Chondrocyte (in vitro differentiated cells): ENCODE measurements at regions not wholly inside any gene's neighbourhood (a gene's known extent, or its start where the extent isn't known, plus 50 kb on each side); places are given as distances from the start of the nearest gene placed in this dataset.

ENCODE experiments used
- DNase-seq: peaks from one replicate; pipeline ENCODE4 v3.0.0; 2021; ENCODE audit warnings: mixed read lengths, low spot score
- H3K27ac Mint-ChIP-seq: one replicate; pipeline ENCODE4 v1.8.0; 2021; ENCODE audit warnings: mild to moderate bottlenecking, moderate library complexity, mixed read lengths; ENCODE audit not compliant: unreplicated experiment
- H3K27me3 Mint-ChIP-seq: 2 replicates; pipeline ENCODE4 v1.8.0; 2021; ENCODE audit warnings: low read depth, mixed read lengths
- H3K36me3 Mint-ChIP-seq: 2 replicates; pipeline ENCODE4 v1.8.0; 2021; ENCODE audit warnings: low read depth, mixed read lengths
- H3K4me1 Mint-ChIP-seq: 2 replicates; pipeline ENCODE4 v1.8.0; 2021; ENCODE audit warnings: low read depth, mild to moderate bottlenecking, mixed read lengths
- H3K4me3 Mint-ChIP-seq: one replicate; pipeline ENCODE4 v1.8.0; 2021; ENCODE audit warnings: mild to moderate bottlenecking, moderate library complexity, mixed read lengths; ENCODE audit not compliant: unreplicated experiment
- H3K9me3 Mint-ChIP-seq: 2 replicates; pipeline ENCODE4 v1.8.0; 2021; ENCODE audit warnings: low read depth, mixed read lengths
- TF ChIP-seq, protein P1 (sequence below): fragments of 200-600 bp; sonication (generic); IDR thresholded peaks from 2 replicates; pipeline ENCODE4 v1.5.0; 2021; ENCODE audit warnings: antibody characterized with exemption, mild to moderate bottlenecking, moderate library complexity

DNA sequence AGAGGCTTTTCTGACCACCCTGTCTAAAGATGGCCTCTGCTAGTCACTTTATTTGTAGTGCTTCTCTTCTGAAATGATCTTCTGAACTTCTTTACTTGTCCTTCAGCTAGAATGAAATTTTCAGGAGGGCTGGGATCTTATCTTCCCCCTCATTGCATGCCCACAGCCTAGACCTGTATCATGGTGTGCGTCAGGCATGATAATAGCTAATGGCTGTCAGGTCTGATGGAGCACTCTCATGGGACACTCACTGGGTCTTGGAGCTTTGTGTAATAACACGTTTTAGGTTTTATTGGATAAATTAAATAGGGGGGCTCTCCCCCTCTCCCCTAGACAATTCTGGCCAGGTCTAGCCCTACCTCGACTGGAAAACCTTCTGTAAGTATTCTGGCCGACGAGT lies 97.1 kb upstream of the NRXN3 start:
- no peaks in the 10 kb centered on the region for H3K4me1 Mint-ChIP-seq
- no peak overlapping the region for H3K4me3 Mint-ChIP-seq
- TF ChIP-seq, protein P1, sequence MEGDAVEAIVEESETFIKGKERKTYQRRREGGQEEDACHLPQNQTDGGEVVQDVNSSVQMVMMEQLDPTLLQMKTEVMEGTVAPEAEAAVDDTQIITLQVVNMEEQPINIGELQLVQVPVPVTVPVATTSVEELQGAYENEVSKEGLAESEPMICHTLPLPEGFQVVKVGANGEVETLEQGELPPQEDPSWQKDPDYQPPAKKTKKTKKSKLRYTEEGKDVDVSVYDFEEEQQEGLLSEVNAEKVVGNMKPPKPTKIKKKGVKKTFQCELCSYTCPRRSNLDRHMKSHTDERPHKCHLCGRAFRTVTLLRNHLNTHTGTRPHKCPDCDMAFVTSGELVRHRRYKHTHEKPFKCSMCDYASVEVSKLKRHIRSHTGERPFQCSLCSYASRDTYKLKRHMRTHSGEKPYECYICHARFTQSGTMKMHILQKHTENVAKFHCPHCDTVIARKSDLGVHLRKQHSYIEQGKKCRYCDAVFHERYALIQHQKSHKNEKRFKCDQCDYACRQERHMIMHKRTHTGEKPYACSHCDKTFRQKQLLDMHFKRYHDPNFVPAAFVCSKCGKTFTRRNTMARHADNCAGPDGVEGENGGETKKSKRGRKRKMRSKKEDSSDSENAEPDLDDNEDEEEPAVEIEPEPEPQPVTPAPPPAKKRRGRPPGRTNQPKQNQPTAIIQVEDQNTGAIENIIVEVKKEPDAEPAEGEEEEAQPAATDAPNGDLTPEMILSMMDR: no peak
- no peaks in the 10 kb centered on the region for H3K36me3 Mint-ChIP-seq
- DNase-seq: no peak
- peaks cover 4% of the 10 kb centered on the region for H3K27me3 Mint-ChIP-seq
- no peak overlapping the region for H3K27ac Mint-ChIP-seq
- no peaks in the 10 kb centered on the region for H3K9me3 Mint-ChIP-seq

DNA sequence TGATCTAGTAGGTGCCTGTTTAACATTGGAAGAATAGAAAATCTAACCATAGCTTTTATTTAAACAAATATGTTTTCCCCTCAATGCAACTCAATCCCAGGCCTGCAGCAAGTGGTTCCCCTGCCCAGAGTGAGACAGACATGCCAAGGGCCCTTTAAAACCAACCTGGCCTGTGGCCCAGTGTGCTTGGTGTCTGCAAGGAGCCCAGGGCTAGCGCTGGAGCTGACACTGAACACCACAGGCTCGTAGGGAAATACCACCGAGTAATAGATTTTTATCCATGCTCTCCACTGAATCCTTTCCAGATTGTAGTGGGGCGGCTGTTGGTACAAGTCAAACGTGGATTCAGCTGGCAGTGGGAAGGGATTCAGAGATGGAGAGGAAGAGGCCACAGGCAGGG lies 95.6 kb upstream of the NRXN3 start:
- TF ChIP-seq, protein P1: no peak
- no peaks in the 10 kb centered on the region for H3K9me3 Mint-ChIP-seq

DNA sequence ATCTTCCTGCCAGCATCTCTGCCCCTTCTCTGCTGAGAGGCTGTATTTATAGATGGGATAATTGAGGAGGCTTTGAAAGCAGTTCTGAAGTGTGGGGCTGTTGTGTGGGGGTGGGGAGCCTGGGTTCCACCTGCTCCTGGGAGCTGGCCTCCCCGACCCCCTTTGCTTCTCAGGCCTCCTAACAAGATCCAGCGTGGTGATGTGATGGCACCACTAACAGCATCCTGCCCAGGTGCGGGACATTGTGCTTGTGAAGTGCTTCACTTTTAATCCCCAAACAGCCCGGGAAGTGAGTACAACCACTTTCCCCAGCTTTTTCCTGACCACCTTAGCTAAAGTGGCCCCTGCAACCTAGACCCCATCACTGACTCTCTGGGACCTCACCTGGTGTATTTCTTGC lies 95.1 kb upstream of the NRXN3 start:
- Mint-ChIP-seq H3K4me3 (no peak overlapping the region), H3K36me3 (no peaks in the 10 kb centered on the region), H3K4me1 (no peaks in the 10 kb centered on the region), H3K27me3 (peaks cover 4% of the 10 kb centered on the region), H3K9me3 (no peaks in the 10 kb centered on the region), H3K27ac (no peak overlapping the region)
- TF ChIP-seq, protein P1: no peak
- no peak for DNase-seq

More for the DNA sequence above, 95.6 kb upstream of the NRXN3 start:
- Mint-ChIP-seq H3K4me3 (no peak overlapping the region), H3K4me1 (no peaks in the 10 kb centered on the region), H3K27ac (no peak overlapping the region), H3K27me3 (peaks cover 4% of the 10 kb centered on the region), H3K36me3 (no peaks in the 10 kb centered on the region)
- no peak for DNase-seq

DNA sequence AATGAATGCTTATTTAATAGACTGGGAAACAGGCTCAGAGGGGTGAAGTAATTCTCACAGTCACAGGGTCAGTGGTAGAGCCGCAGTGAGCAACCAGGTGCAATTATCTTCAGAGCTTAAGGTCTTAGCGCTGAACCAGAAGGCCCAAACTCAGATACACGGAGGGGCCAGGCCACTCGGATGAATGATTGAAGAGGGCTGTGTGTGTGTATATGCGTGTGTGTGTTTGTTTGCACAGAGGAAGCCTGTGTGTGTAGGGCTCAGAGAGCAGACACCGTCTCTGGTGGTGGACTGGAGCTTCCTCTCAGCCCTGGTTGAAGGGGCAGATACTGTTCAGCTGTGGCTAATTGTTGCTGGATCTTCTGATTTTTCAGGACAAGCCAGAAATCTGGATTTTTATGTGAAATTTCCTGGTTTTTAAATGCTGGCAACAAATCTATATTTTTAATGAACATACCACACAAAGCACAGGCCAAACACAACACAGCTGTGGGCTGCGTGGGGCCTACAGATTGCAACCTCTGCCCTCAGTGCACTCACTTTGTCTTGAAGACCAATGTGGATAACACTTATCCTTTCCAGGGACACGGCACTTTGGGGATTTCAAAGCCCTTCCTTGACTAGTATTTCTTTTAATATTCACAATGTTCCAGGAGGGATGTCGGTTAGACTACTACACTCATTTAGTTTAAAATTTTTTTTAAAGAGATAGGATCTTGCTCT lies 94.5 kb upstream of the NRXN3 start:
- peaks cover 2% of the 10 kb centered on the region for H3K27me3 Mint-ChIP-seq
- no peaks in the 10 kb centered on the region for H3K4me1 Mint-ChIP-seq
- no peak overlapping the region for H3K4me3 Mint-ChIP-seq
- no peak for DNase-seq
- no peaks in the 10 kb centered on the region for H3K9me3 Mint-ChIP-seq
- H3K27ac Mint-ChIP-seq: no peak overlapping the region
- TF ChIP-seq, protein P1: no peak
- no peaks in the 10 kb centered on the region for H3K36me3 Mint-ChIP-seq

DNA sequence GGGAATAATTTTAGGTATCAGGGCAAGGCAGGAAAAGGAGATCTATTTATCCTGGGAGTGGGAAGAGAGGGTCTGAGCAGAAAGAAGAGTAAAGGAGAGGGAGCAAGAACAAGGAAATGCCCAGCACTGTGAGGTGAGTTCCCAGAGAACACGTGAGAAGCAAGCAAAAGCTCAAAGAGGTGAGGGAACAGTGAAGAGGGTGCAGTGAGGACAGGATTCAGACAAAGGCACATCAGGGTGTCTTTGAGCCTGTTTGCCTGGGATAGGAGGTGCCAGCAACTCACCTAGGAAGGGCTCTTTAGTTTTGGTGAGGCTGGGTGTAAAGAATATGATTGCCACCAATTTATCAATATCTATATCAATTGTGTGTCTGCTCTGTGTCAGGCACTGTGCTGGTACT lies 88.9 kb upstream of the NRXN3 start:
- Mint-ChIP-seq H3K27me3 (no peaks in the 10 kb centered on the region), H3K4me3 (no peak overlapping the region), H3K4me1 (no peaks in the 10 kb centered on the region), H3K27ac (no peak overlapping the region), H3K36me3 (no peaks in the 10 kb centered on the region), H3K9me3 (no peaks in the 10 kb centered on the region)
- no peak for DNase-seq
- TF ChIP-seq, protein P1: no peak
